NCI-H748 treated with DMSO at 0.1 percent for 48 hours (cell line): ENCODE measurements at regions not wholly inside any gene's neighbourhood (a gene's known extent, or its start where the extent isn't known, plus 50 kb on each side); places are given as distances from the start of the nearest gene placed in this dataset.
"Not testable (repeated sequence)": the region's sequence is repeated elsewhere in the genome, so short reads cannot be mapped to it uniquely, and the experiment has no call there.

Source experiments
- DNase-seq: peaks from one replicate; lab custom pipeline; 2025; lab: John Stamatoyannopoulos, UW

- no peak for DNase-seq
Observed at GRCh38 chr12:115898670-115899069, 378.8 kb downstream of the MED13L start.

- DNase-seq = no peak
Observed at GRCh38 chr12:115897729-115898128, 379.8 kb downstream of the MED13L start.

- DNase-seq = no peak
Observed at GRCh38 chr12:115895247-115895646, 382.2 kb downstream of the MED13L start.

GRCh38 chr12:115891556-115892164, 385.8 kb downstream of the MED13L start:
- DNase-seq = no peak

GRCh38 chr12:115886666-115887065, 390.8 kb downstream of the MED13L start:
- no peak for DNase-seq

GRCh38 chr12:115885040-115885690, 392.3 kb downstream of the MED13L start:
- peak; percentile 90 for DNase-seq

- no peak for DNase-seq
Observed at GRCh38 chr12:115882936-115883335, 394.6 kb downstream of the MED13L start.

GRCh38 chr12:115880238-115880637, 397.3 kb downstream of the MED13L start:
- DNase-seq = no peak

- DNase-seq = no peak
Observed at GRCh38 chr12:115879354-115879753, 398.1 kb downstream of the MED13L start.

GRCh38 chr12:115873451-115874082, 403.9 kb downstream of the MED13L start:
- peak; percentile 94 for DNase-seq

GRCh38 chr12:115872919-115873357, 404.6 kb downstream of the MED13L start:
- DNase-seq = peak; percentile 98

- DNase-seq = peak; percentile 76
Observed at GRCh38 chr12:115872212-115872611, 405.3 kb downstream of the MED13L start.

GRCh38 chr12:115871714-115872113, 405.8 kb downstream of the MED13L start:
- peak; percentile 78 for DNase-seq

- DNase-seq = no peak
Observed at GRCh38 chr12:115870510-115870909, 407.0 kb downstream of the MED13L start.

GRCh38 chr12:115870021-115870420, 407.5 kb downstream of the MED13L start:
- no peak for DNase-seq

GRCh38 chr12:115869604-115870003, 407.9 kb downstream of the MED13L start:
- no peak for DNase-seq

GRCh38 chr12:115868624-115869023, 408.9 kb downstream of the MED13L start:
- no peak for DNase-seq

- DNase-seq = no peak
Observed at GRCh38 chr12:115867854-115868253, 409.6 kb downstream of the MED13L start.

GRCh38 chr12:115866909-115867525, 410.5 kb downstream of the MED13L start:
- no peak for DNase-seq

- not testable (repeated sequence) for DNase-seq
Observed at GRCh38 chr12:115866281-115866680, 411.2 kb downstream of the MED13L start.

GRCh38 chr12:115864396-115864795, 413.1 kb downstream of the MED13L start:
- no peak for DNase-seq

- DNase-seq = no peak
Observed at GRCh38 chr12:115860619-115861018, 416.9 kb downstream of the MED13L start.

GRCh38 chr12:115859231-115859630, 418.3 kb downstream of the MED13L start:
- DNase-seq = no peak
